ENCODE measurements at regions not wholly inside any gene's neighbourhood (a gene's known extent, or its start where the extent isn't known, plus 50 kb on each side); places are given as distances from the start of the nearest gene placed in this dataset.

- TF ChIP-seq ZNF462 (CRISPR knock-in tag; IDR thresholded peaks at IDR 0.05) (no peak), EZH2 (IDR thresholded peaks at IDR 0.05; ENCODE audit: low read depth, unreplicated experiment) (no peak)
Measured at GRCh38 chr11:127643268-127644058, 642.9 kb upstream of the KIRREL3 start (continued).

DNA sequence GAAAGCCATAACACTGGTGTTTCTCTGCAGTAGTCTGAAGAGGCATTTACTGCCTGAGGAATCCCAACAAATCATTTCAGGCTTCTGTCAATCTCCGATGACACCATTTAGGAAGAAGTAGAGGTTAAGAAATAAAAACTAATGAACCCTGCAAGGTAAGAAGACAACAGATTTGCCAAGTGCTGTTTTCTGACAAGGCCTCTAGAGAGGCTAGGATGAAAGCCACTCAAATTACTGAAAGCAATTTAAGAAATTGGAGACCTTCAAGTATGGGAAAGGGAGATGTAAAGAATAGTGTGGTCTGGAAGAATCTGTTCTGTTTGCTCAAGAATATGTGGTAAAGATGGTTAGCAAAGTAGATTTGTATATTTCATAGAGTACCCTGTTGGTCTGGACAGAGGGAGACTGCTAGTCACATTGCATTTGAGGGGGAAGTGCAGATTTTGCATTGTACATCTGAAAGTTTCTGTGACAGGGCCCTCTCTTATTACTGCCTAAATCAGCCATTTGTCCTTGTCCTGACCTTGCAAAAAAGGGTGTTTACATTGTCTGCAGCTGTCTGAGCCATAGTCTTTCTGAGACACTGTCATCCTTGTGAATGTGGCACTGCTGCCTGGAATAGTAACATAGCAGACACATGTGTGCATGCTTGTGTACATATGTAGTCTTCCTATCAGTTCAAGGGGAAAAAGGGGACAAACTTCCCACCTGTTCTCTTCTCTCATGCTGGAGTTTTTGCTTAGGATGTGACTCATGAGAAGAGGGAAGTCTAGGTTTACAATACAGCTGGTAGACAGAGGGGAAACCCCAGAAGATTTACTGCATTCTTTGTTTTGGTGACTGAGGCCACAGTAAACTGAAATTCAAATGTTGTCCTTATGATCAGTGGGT is 640.2 kb upstream of the KIRREL3 start:
- no peak overlapping the region for H3K27ac ChIP-seq (ENCODE audit: low read depth)
- no peak for ATAC-seq
- no peak overlapping the region for H3K27ac Mint-ChIP-seq
- TF ChIP-seq ZNF331 (CRISPR knock-in tag; IDR thresholded peaks at IDR 0.05; ENCODE audit: low read depth) (no peak), ZNF114 (CRISPR knock-in tag; IDR thresholded peaks at IDR 0.05) (no peak), JUNB (IDR thresholded peaks at IDR 0.05; ENCODE audit: unreplicated experiment) (no peak), EZH2 (IDR thresholded peaks at IDR 0.05; ENCODE audit: low read depth, unreplicated experiment) (no peak), ETS1 (IDR thresholded peaks at IDR 0.05) (no peak)

More for the DNA sequence above, 640.2 kb upstream of the KIRREL3 start:
- H3K4me3 ChIP-seq = no peak overlapping the region
- no peaks in the 10 kb centered on the region for H3K27me3 Mint-ChIP-seq (ENCODE audit: insufficient read depth, low read depth, poor library complexity)
- H3K27me3 ChIP-seq (ENCODE audit: insufficient read depth) = no peaks in the 10 kb centered on the region
- peaks cover 11% of the 10 kb centered on the region; the same call in 2 of the 3 replicates for H3K4me1 Mint-ChIP-seq
- H3K9me3 Mint-ChIP-seq = no peaks in the 10 kb centered on the region
- no peaks in the 10 kb centered on the region for H3F3A ChIP-seq (replicated peaks; ENCODE audit: low read depth)
- H2AFZ ChIP-seq = peak overlapping the region; percentile 38; the same call in 1 of the 2 replicates
- H3K4me1 ChIP-seq (ENCODE audit: insufficient read depth) = no peaks in the 10 kb centered on the region
- no peak overlapping the region for H3K4me2 ChIP-seq
- H3K4me3 Mint-ChIP-seq = no peak overlapping the region
- no peaks in the 10 kb centered on the region; the same call in 1 of the 2 replicates for H3K9me2 ChIP-seq (ENCODE audit: insufficient read depth)
- no peaks in the 10 kb centered on the region for H4K20me1 ChIP-seq (replicated peaks; ENCODE audit: insufficient read depth)
- H3K36me3 ChIP-seq (ENCODE audit: insufficient read depth) = no peaks in the 10 kb centered on the region; the same call in 1 of the 2 replicates
- H3K36me3 Mint-ChIP-seq (ENCODE audit: low read depth) = no peaks in the 10 kb centered on the region
- H3K79me2 ChIP-seq (replicated peaks; ENCODE audit: insufficient read depth) = no peaks in the 10 kb centered on the region
- DNase-seq (ENCODE audit: low spot score) = no peak

All from GM23338 (cell line).